ENCODE measurements at regions not wholly inside any gene's neighbourhood (a gene's known extent, or its start where the extent isn't known, plus 50 kb on each side); places are given as distances from the start of the nearest gene placed in this dataset.

- TF ChIP-seq CTCF (conservative IDR thresholded peaks at IDR 0.05; ENCODE audit: low read depth, low read length) (no peak), EZH2 (IDR thresholded peaks at IDR 0.05; ENCODE audit: low read length, unreplicated experiment) (no peak), EZH2phosphoT487 (IDR thresholded peaks at IDR 0.05; ENCODE audit: borderline replicate concordance, low read length) (no peak)
Measured at GRCh38 chr15:79373113-79373512, 59.0 kb upstream of the MINAR1 start.
